Body of pancreas (tissue), 4 donors: ENCODE measurements at regions not wholly inside any gene's neighbourhood (a gene's known extent, or its start where the extent isn't known, plus 50 kb on each side); places are given as distances from the start of the nearest gene placed in this dataset.
A peak's percentile ranks its signal among the peaks of the same experiment; 100 is the strongest.

Source experiments
- ATAC-seq: fragments of 150-250 bp; one replicate; pipeline ENCODE4 v1.9.1; 2016
- DNase-seq, 4 donors: peaks; one replicate each; pipeline ENCODE4 v3.0.0-alpha.2; 2019
- H3K27ac ChIP-seq, 4 donors: fragments of 200-600 bp; sonication (generic); 1 replicate in 3 of 4; 2 replicates in 1 of 4; pipeline versions ENCODE4 v1.5.1 to v1.6.1; 2016 to 2019; ENCODE audit warnings: mild to moderate bottlenecking in 1 of 4, mixed read lengths in 1 of 4, moderate library complexity in 1 of 4
- H3K27me3 ChIP-seq, 2 donors: fragments of 200-600 bp; sonication (generic); one replicate each; pipeline ENCODE4 v1.6.0; 2016; ENCODE audit warnings: mild to moderate bottlenecking in 1 of 2
- H3K36me3 ChIP-seq, 2 donors: fragments of 200-600 bp; sonication (generic); replicated peaks in 1 of 2; 2 replicates each; pipeline ENCODE4 v1.5.1; 2016; ENCODE audit warnings: low read depth in 2 of 2; ENCODE audit not compliant: insufficient read depth in 1 of 2
- H3K4me1 ChIP-seq: fragments of 200-600 bp; sonication (generic); one replicate; pipeline ENCODE4 v1.6.0; 2016
- H3K4me3 ChIP-seq, 2 donors: fragments of 200-600 bp; sonication (generic); 1 replicate in 1 of 2; 2 replicates in 1 of 2; pipeline ENCODE4 v1.5.1; 2016 to 2019
- H3K9me3 ChIP-seq, 3 donors: fragments of 200-600 bp; sonication (generic); 1 replicate in 2 of 3; 2 replicates in 1 of 3; pipeline ENCODE4 v1.5.1; 2016
- POLR2A ChIP-seq, 3 donors: fragments of 450-650 bp; IDR thresholded peaks; one replicate each; pipeline ENCODE4 v1.6.1; 2016; ENCODE audit warnings: antibody characterized with exemption in 3 of 3, mild to moderate bottlenecking in 2 of 3
- WGBS, 2 donors: methylation state at CpG; one replicate each; pipeline ENCODE4 v1.1.5; 2017; 5-methylcytosine and 5-hydroxymethylcytosine counted together
- intact Hi-C: fragments of 100-400 bp; cut with DNase I; formaldehyde crosslinking; loops from one replicate; pipeline ENCODE4 v1.15.1; 2023
- TF ChIP-seq, protein P1 (sequence below), 7 experiments: fragments of 450-650 bp in 4 of 7; fragments of 200-600 bp in 3 of 7; sonication (generic) in 3 of 7; IDR thresholded peaks; one replicate each; pipeline ENCODE4 v1.5.1; 2016 to 2019; ENCODE audit warnings: antibody characterized with exemption in 7 of 7

GRCh38 chr21:17402937-17403336 is 109.9 kb upstream of the CXADR start:
- no peak overlapping the region for H3K4me3 ChIP-seq
- H3K36me3 ChIP-seq, result no peaks in the 10 kb centered on the region
- H3K27ac ChIP-seq, result no peak overlapping the region
- H3K27me3 ChIP-seq, result no peaks in the 10 kb centered on the region
- H3K4me1 ChIP-seq, result peaks cover 5% of the 10 kb centered on the region
- intact Hi-C loops, result no loop called here
- ATAC-seq (peak; percentile 12), DNase-seq (no peak)
- H3K9me3 ChIP-seq, result no peaks in the 10 kb centered on the region
- 15 to 43% methylated on average over 3 of the region's 3 CpGs for WGBS, 2 donors
- TF ChIP-seq, protein P1, sequence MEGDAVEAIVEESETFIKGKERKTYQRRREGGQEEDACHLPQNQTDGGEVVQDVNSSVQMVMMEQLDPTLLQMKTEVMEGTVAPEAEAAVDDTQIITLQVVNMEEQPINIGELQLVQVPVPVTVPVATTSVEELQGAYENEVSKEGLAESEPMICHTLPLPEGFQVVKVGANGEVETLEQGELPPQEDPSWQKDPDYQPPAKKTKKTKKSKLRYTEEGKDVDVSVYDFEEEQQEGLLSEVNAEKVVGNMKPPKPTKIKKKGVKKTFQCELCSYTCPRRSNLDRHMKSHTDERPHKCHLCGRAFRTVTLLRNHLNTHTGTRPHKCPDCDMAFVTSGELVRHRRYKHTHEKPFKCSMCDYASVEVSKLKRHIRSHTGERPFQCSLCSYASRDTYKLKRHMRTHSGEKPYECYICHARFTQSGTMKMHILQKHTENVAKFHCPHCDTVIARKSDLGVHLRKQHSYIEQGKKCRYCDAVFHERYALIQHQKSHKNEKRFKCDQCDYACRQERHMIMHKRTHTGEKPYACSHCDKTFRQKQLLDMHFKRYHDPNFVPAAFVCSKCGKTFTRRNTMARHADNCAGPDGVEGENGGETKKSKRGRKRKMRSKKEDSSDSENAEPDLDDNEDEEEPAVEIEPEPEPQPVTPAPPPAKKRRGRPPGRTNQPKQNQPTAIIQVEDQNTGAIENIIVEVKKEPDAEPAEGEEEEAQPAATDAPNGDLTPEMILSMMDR (IDR thresholded peaks at IDR 0.05), result no peak
- no peak for TF ChIP-seq POLR2A (IDR thresholded peaks at IDR 0.05)

GRCh38 chr21:17406202-17406601 is 106.6 kb upstream of the CXADR start:
- H3K9me3 ChIP-seq, result no peaks in the 10 kb centered on the region
- no peak overlapping the region for H3K27ac ChIP-seq
- no peaks in the 10 kb centered on the region for H3K27me3 ChIP-seq
- intact Hi-C loops, result no loop called here
- H3K4me3 ChIP-seq, result no peak overlapping the region
- H3K36me3 ChIP-seq, result no peaks in the 10 kb centered on the region
- H3K4me1 ChIP-seq, result peaks cover 12% of the 10 kb centered on the region
- 80 to 86% methylated on average over 4 of the region's 4 CpGs for WGBS, 2 donors
- no peak for TF ChIP-seq POLR2A (IDR thresholded peaks at IDR 0.05)
- TF ChIP-seq, protein P1 (IDR thresholded peaks at IDR 0.05), result no peak
- no peak for DNase-seq
- ATAC-seq, result no peak

DNA sequence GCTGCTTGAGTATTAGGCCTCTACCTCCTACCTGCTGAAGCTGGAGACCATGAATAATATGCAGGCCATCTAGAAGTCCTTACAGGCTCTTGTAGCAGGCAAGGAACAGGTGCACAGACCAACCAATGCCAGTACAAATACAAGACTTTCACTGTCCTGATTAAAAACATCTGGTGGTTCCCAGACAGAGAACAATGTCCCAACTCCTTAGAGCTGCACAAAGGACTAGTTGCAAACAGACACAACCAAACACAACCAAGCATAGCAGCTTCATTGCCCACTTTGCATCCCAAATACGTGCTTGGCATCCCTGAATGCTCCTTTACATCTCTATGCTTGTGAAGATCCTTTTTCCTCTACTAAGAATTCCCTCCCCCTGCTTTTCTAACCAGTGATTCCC is 98.1 kb upstream of the CXADR start:
- no peaks in the 10 kb centered on the region for H3K9me3 ChIP-seq
- TF ChIP-seq POLR2A (IDR thresholded peaks at IDR 0.05), result no peak
- TF ChIP-seq, protein P1 (IDR thresholded peaks at IDR 0.05), result no peak
- H3K27me3 ChIP-seq, result no peaks in the 10 kb centered on the region
- peak overlapping the region in 2 of 4 donors; percentile 49 to 59 for H3K27ac ChIP-seq
- WGBS, 2 donors, result 37 to 38% methylated on average over 1 of the region's 1 CpG
- DNase-seq (peak in 3 of 4 donors; percentile 21 to 62 (median 43)), ATAC-seq (peak; percentile 64)
- intact Hi-C loops, result no loop called here
- H3K4me3 ChIP-seq, result no peak overlapping the region
- H3K4me1 ChIP-seq, result peaks cover 24% of the 10 kb centered on the region
- no peaks in the 10 kb centered on the region for H3K36me3 ChIP-seq

DNA sequence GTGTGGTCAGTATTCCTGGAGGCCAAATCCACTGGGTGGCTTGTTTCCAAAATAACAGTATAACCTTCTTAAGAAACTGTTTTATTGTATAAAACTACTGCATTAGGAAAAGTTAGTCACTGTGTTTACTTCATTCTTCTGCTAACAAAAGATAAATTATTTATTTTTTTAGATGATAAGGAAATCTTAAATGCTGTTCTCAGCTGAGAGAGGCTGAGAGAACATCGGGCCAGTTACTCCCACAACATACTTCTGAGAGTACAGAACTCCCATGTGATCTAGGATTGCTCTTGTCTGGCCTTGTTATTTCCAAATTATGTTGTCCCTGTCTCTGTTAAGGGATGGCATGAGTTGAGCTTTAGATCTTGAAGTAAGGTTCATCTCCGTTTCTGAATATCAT is 96.7 kb upstream of the CXADR start:
- no peaks in the 10 kb centered on the region for H3K9me3 ChIP-seq
- no peaks in the 10 kb centered on the region for H3K27me3 ChIP-seq
- no peak for ATAC-seq
- TF ChIP-seq, protein P1 (IDR thresholded peaks at IDR 0.05), result no peak
- no peak for TF ChIP-seq POLR2A (IDR thresholded peaks at IDR 0.05)
- H3K27ac ChIP-seq, result no peak overlapping the region
- WGBS, 2 donors, result 40 to 54% methylated on average over 2 of the region's 2 CpGs
- peaks cover 19% of the 10 kb centered on the region for H3K4me1 ChIP-seq
- no peak overlapping the region for H3K4me3 ChIP-seq
- intact Hi-C loops, result no loop called here
- no peak for DNase-seq
- no peaks in the 10 kb centered on the region for H3K36me3 ChIP-seq

DNA sequence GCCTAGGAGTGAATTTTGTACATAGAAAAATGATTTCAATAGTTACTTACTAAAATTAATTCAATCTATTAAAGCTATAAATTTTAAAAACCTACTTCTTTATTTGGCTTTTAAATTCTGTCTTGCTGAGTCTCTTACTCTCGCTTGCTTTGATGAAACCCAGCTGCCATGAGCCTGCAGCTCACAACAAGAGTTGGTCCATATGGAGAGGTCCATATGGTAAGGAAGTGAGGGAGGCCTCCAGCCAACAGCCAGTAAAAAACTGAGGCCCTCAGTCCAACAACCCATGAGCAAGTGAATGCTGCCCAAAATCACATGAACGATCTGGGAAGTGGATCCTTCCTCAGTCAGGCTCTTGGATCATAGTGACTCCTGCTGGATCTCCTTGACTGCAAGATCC is 89.9 kb upstream of the CXADR start:
- no peak for ATAC-seq
- intact Hi-C loops, result no loop called here
- Histone ChIP-seq H3K4me1 (no peaks in the 10 kb centered on the region), H3K4me3 (no peak overlapping the region), H3K27ac (no peak overlapping the region), H3K27me3 (no peaks in the 10 kb centered on the region), H3K36me3 (no peaks in the 10 kb centered on the region), H3K9me3 (no peaks in the 10 kb centered on the region)
- 62 to 83% methylated on average over 2 of the region's 2 CpGs for WGBS, 2 donors
- no peak for TF ChIP-seq POLR2A (IDR thresholded peaks at IDR 0.05)
- TF ChIP-seq, protein P1 (IDR thresholded peaks at IDR 0.05), result no peak
- DNase-seq, result no peak
